OCI-LY3 (cell line): ENCODE measurements at regions not wholly inside any gene's neighbourhood (a gene's known extent, or its start where the extent isn't known, plus 50 kb on each side); places are given as distances from the start of the nearest gene placed in this dataset.

Experiments
- EZH2phosphoT487 ChIP-seq: fragments of 200-600 bp; shearing (Covaris generic); IDR thresholded peaks from 2 replicates; pipeline ENCODE4 v1.6.1; 2018; ENCODE audit warnings: antibody characterized with exemption, mixed run types, low read depth
- TF ChIP-seq, protein P1 (sequence below): fragments of 200-600, 300-600 bp; sonication (generic); IDR thresholded peaks from 2 replicates; pipeline ENCODE4 v1.5.1; 2014; ENCODE audit warnings: antibody characterized with exemption, low read length, low read depth

DNA sequence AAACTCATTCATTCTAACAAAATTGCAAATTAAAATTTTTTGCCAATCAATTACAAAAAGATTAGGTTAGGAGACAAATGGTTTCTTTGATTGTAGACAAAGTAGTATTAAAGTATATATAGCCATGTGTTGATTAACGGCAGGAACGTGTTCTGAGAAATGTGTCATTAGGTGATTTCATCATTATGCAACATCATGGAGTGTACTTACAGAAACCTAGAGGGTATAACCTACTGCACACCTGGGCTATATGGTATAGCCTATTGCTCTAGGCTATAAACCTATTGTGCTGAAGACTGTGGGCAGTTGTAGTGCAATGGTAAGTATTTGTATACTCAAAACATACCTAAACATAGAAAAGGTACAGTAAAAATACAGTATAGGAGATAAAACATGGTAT is 906.8 kb upstream of the SPRY2 start:
- TF ChIP-seq, protein P1, sequence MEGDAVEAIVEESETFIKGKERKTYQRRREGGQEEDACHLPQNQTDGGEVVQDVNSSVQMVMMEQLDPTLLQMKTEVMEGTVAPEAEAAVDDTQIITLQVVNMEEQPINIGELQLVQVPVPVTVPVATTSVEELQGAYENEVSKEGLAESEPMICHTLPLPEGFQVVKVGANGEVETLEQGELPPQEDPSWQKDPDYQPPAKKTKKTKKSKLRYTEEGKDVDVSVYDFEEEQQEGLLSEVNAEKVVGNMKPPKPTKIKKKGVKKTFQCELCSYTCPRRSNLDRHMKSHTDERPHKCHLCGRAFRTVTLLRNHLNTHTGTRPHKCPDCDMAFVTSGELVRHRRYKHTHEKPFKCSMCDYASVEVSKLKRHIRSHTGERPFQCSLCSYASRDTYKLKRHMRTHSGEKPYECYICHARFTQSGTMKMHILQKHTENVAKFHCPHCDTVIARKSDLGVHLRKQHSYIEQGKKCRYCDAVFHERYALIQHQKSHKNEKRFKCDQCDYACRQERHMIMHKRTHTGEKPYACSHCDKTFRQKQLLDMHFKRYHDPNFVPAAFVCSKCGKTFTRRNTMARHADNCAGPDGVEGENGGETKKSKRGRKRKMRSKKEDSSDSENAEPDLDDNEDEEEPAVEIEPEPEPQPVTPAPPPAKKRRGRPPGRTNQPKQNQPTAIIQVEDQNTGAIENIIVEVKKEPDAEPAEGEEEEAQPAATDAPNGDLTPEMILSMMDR = no peak
- no peak for TF ChIP-seq EZH2phosphoT487
